ENCODE measurements at regions not wholly inside any gene's neighbourhood (a gene's known extent, or its start where the extent isn't known, plus 50 kb on each side); places are given as distances from the start of the nearest gene placed in this dataset.

DNA sequence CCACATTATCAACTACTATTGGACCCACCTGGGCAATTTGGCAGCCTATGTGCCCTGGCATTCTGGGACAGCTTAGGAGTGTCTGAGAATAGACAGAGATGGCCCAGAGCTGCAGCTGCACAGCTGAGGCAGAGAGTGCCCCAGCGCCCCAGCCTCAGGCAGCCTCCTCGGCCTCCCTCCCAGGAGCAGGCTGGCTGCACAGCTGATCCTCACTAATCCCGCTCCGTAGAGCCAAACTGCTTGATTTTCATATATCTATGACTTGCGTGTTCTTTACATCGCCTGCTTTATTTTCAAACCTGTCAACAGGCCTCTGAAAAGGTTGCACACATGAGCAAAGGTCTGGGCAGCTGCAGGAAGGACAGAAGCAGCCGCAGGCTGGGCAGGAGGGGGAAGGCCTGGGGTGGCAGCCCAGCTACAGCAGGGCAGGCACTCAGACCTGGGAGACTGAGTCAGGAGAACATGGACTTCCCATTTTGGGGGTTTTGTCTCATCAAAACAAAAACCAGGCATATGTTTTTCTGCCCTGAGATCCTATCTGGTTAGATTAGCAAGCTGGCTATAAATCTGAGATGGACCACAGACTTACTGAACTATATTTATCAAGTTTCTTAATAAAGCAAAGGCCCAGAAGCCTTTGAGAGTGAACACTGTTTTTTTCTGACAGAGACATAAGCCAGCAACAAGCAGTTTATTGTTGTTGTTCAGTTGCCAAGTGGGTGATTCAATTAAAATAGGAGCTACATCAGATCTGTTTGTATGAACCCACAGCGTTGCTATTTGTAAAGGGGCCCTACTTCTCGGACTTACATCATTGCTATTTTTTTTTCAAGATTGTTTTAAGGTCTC lies 301.8 kb upstream of the DUSP10 start:
- intact Hi-C loops (cut with DNase I; ENCODE audit: low total_unique reads), result no loop called here
- TF ChIP-seq, protein P1, sequence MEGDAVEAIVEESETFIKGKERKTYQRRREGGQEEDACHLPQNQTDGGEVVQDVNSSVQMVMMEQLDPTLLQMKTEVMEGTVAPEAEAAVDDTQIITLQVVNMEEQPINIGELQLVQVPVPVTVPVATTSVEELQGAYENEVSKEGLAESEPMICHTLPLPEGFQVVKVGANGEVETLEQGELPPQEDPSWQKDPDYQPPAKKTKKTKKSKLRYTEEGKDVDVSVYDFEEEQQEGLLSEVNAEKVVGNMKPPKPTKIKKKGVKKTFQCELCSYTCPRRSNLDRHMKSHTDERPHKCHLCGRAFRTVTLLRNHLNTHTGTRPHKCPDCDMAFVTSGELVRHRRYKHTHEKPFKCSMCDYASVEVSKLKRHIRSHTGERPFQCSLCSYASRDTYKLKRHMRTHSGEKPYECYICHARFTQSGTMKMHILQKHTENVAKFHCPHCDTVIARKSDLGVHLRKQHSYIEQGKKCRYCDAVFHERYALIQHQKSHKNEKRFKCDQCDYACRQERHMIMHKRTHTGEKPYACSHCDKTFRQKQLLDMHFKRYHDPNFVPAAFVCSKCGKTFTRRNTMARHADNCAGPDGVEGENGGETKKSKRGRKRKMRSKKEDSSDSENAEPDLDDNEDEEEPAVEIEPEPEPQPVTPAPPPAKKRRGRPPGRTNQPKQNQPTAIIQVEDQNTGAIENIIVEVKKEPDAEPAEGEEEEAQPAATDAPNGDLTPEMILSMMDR (IDR thresholded peaks at IDR 0.05), result no peak
- TF ChIP-seq POLR2A (IDR thresholded peaks at IDR 0.05), result no peak
- H3K4me3 ChIP-seq (ENCODE audit: low read depth, poor library complexity, severe bottlenecking), result no peak overlapping the region
- no peak for DNase-seq (ENCODE audit: low spot score in 2 of 2)
- 68 to 70% methylated on average over 9 of the region's 9 CpGs for WGBS, 2 donors

DNA sequence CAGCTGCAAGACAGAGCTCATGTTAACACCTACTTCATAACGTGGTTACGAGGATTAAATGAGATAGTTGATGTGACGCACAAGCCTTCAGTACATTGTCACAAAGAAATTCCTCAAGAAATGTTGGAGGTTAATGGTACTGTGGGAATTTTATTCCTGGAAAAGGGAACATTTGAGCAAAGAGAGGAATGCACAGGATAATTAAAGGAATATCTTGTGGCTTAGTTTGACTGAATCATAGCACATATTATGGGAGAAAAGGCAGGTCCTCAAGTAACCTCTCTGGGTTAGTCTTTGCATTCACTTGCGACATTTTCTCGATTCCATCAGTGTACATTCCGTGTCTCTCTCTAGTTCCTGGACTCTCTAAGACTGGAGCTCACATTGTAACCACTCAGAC lies 300.2 kb upstream of the DUSP10 start:
- no peak for DNase-seq (ENCODE audit: low spot score in 2 of 2)
- H3K4me3 ChIP-seq (ENCODE audit: low read depth, poor library complexity, severe bottlenecking), result no peak overlapping the region
- intact Hi-C loops (cut with DNase I; ENCODE audit: low total_unique reads), result no loop called here
- TF ChIP-seq POLR2A (IDR thresholded peaks at IDR 0.05), result no peak
- TF ChIP-seq, protein P1 (IDR thresholded peaks at IDR 0.05), result no peak
- 91 to 93% methylated on average over 6 of the region's 6 CpGs for WGBS, 2 donors

DNA sequence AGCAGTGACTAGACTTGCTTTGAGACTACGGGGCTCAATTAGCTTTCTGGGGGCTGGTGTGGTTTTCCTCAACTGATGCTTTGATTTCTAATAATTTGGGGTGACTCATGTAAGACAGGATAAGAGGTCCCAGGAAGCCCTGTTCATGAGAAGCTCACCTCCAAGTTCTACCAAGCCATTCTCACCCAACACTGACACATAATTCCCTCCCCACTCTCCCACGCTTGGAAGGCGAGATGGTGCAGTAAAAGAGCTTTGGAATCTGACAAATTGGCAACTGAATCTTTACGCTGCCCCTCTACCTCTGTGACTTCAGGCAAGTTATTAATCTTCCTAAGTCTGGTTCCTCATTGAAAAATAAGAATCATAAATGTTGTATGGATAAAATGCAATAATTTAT lies 299.1 kb upstream of the DUSP10 start:
- 91 to 92% methylated on average over 4 of the region's 4 CpGs for WGBS, 2 donors
- intact Hi-C loops (cut with DNase I; ENCODE audit: low total_unique reads), result no loop called here
- H3K4me3 ChIP-seq (ENCODE audit: low read depth, poor library complexity, severe bottlenecking), result no peak overlapping the region
- no peak for TF ChIP-seq POLR2A (IDR thresholded peaks at IDR 0.05)
- TF ChIP-seq, protein P1 (IDR thresholded peaks at IDR 0.05), result no peak
- DNase-seq (ENCODE audit: low spot score in 2 of 2), result no peak

DNA sequence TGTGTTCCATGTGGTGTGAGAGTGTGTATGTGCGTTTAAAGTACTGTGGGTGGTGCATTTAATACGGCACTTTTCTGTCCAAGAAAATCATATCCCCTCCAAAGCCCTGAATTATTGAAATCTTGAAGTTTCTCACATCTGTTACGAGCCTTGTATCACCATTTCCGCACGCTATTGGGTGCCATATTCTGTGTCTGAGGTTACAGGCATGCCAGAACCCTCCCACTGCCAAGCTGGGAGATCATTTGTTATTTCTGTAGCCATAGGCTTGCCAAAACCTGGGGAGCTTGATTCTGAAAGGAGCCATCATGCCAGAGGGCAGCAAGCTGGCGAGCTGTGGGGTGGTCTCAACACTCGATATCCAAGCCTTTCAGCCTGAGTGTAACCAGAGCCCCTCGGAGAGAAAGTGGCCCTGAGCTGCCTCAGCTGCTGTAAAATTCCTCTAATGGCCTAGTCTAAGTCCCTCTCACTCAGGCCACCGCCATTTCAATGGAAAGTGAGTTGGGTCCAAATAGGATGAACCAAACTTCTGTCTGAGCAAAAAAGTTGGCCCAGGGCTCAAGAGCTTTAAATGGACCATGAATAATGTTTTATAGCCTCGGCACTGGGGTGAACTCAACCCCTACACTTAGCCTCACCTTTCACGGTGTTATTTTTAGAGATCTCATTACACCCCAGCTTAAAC lies 298.4 kb upstream of the DUSP10 start:
- H3K4me3 ChIP-seq (ENCODE audit: low read depth, poor library complexity, severe bottlenecking), result no peak overlapping the region
- no peak for TF ChIP-seq POLR2A (IDR thresholded peaks at IDR 0.05)
- intact Hi-C loops (cut with DNase I; ENCODE audit: low total_unique reads), result no loop called here
- WGBS, 2 donors, result 87 to 91% methylated on average over 11 of the region's 11 CpGs
- no peak for DNase-seq (ENCODE audit: low spot score in 2 of 2)

DNA sequence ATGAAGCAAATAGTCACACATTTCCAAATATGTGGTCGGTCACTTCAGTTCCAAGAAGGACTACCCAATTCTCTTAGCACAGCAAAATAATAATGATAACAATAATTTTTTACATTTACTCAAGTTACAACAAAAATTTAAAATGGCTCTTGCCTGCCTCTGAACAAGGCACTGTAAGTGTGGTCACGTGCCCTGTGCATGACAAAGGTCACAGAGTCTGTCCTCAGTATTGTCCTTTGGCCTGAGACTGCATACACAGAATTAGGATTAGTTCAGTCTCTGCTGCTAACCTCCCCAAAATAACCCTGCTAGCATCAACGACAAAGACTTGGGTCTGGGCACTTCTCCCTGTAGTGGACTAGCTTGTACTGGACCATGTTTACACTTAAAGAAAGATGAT lies 297.1 kb upstream of the DUSP10 start:
- WGBS, 2 donors, result 85 to 90% methylated on average over 3 of the region's 3 CpGs
- TF ChIP-seq, protein P1 (IDR thresholded peaks at IDR 0.05), result no peak
- intact Hi-C loops (cut with DNase I; ENCODE audit: low total_unique reads), result no loop called here
- DNase-seq (ENCODE audit: low spot score in 2 of 2), result no peak
- H3K4me3 ChIP-seq (ENCODE audit: low read depth, poor library complexity, severe bottlenecking), result no peak overlapping the region

DNA sequence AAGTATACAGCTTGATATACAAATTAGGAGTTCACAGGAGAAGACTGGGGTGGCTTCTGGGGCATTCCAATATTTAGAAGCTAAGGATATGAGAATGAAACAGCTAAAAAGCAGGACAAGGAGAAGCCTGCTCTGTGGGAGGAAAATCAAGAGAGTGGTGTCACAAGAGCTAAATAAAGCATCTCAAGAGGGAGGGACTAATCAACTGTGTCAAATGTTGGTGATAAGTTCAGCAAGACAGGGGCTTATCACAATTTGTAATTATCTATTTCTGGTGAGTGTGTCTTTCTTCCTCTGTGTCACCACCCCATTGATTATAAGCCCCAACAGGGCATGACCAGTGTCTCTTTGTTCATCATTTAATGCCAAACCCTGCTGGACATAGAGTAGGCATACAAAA lies 295.8 kb upstream of the DUSP10 start:
- H3K4me3 ChIP-seq (ENCODE audit: low read depth, poor library complexity, severe bottlenecking), result no peak overlapping the region
- no peak for DNase-seq (ENCODE audit: low spot score in 2 of 2)
- intact Hi-C loops (cut with DNase I; ENCODE audit: low total_unique reads), result no loop called here
- TF ChIP-seq, protein P1 (IDR thresholded peaks at IDR 0.05), result no peak
- no peak for TF ChIP-seq POLR2A (IDR thresholded peaks at IDR 0.05)
